GM13977 (cell line): ENCODE measurements at regions not wholly inside any gene's neighbourhood (a gene's known extent, or its start where the extent isn't known, plus 50 kb on each side); places are given as distances from the start of the nearest gene placed in this dataset.

Experiments used
- DNase-seq: peaks from one replicate; pipeline ENCODE4 v3.0.0; 2012; ENCODE audit warnings: low spot score
- in situ Hi-C: fragments of 300-500 bp; cut with MboI; formaldehyde crosslinking; loops from one replicate; pipeline ENCODE4 v1.12.0; 2022; ENCODE audit warnings: low sequenced_read_pairs, low pct_unique_long_range_greater_than_20kb, mixed read lengths, inconsistent platforms; ENCODE audit not compliant: unreplicated experiment
- TF ChIP-seq, protein P1 (sequence below): IDR thresholded peaks from 2 replicates; pipeline ENCODE4 v1.5.1; 2012; ENCODE audit warnings: mild to moderate bottlenecking, control low read depth; ENCODE audit not compliant: insufficient read depth; ENCODE audit errors: extremely low read depth, missing control alignments

DNA sequence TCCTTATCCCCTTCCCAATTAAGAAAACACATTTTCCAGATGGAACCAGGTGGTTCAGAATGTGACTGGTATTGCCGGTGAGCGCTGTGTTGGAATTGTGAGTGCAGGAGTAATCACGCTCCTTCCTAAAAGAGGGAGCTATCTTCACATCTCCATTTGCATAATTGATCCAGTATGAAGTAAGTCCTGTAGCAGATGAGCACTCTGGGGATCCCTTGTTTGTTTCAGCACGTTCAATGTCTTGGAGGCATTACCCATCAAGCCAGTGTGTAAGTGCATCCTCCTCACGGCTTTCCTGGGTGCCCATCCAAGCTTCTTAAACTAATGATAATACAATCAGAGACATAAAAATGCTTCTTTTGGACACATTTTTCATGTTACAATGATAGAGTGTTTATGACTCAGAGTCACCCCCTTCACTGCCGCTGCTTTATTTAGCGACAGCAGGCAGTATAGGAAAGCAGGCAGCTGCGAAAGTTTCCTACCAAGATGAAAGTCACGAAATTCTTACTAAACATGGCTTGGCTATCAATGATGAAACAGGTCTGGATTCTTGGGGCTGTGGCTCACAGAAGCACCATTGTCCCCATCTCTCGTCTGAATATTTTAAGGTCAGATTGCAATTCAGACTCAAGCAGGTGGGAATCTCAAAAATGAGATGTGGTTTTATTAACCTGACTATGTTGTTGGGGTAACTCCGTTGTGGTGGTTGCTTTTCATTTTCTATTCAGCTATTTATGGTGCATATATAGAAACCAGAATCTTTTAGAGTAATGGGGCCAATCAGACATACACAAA, 346.3 kb upstream of the MDFIC2 start:
- in situ Hi-C loops = no loop called here
- DNase-seq = no peak
- TF ChIP-seq, protein P1, sequence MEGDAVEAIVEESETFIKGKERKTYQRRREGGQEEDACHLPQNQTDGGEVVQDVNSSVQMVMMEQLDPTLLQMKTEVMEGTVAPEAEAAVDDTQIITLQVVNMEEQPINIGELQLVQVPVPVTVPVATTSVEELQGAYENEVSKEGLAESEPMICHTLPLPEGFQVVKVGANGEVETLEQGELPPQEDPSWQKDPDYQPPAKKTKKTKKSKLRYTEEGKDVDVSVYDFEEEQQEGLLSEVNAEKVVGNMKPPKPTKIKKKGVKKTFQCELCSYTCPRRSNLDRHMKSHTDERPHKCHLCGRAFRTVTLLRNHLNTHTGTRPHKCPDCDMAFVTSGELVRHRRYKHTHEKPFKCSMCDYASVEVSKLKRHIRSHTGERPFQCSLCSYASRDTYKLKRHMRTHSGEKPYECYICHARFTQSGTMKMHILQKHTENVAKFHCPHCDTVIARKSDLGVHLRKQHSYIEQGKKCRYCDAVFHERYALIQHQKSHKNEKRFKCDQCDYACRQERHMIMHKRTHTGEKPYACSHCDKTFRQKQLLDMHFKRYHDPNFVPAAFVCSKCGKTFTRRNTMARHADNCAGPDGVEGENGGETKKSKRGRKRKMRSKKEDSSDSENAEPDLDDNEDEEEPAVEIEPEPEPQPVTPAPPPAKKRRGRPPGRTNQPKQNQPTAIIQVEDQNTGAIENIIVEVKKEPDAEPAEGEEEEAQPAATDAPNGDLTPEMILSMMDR = no peak

DNA sequence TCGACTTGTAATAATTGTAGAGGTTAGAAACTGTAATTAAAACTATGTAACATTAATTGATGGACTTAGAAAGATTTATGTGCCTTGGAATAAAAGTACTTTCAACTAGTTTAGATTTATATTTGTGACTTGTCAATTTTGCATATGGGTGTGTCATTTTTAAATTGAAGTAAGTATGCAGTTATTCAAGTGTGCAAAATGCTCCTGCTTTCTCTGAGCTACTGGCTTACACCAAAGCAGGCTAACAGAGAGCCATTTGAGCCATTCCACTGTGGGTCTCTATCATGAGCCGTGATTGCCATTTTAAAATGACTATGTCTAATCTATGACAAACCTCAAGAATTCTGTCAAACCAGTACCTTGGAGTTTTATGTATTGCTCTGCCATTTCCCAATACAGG, 345.0 kb upstream of the MDFIC2 start:
- in situ Hi-C loops = no loop called here
- TF ChIP-seq, protein P1 = no peak
- DNase-seq = no peak

DNA sequence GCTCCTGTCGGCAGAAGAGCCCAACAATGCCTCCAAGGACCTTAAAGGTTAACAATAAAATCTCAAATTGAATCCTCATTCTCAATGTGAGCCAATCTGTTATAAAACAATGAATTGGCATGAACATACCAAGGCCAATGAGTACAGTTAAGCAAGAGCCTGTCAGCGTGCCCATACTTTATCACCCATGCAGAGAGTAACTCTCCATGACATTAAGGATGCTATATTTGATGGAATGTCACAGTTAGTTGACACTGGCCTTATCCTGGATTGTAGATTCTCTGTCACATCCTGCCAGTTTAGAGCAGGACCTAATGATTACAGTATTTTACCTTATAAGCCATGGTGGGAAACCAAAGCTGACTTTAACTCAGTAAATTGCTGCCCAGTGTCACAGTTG, 335.4 kb upstream of the MDFIC2 start:
- in situ Hi-C loops = no loop called here
- no peak for DNase-seq
- TF ChIP-seq, protein P1 = no peak

DNA sequence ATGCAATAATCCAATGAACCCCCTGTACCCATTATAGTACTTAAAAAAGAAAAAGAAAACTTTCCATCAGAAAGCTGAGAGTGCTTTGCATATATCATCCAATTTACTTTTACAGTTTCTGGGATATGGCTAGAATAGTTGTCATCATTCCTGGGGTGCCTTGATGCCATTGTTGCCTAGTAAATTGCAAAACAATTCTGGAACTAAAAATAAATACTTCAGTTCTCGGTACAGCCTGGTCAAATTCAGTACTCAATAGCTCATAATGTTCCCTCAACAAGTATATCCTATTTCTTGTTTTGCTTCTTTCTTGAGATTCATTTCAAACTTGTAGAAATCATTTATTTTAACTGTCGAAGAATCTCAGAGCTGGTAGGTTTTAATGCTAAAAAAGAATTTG, 334.7 kb upstream of the MDFIC2 start:
- DNase-seq = no peak
- in situ Hi-C loops = no loop called here
- TF ChIP-seq, protein P1 = no peak

DNA sequence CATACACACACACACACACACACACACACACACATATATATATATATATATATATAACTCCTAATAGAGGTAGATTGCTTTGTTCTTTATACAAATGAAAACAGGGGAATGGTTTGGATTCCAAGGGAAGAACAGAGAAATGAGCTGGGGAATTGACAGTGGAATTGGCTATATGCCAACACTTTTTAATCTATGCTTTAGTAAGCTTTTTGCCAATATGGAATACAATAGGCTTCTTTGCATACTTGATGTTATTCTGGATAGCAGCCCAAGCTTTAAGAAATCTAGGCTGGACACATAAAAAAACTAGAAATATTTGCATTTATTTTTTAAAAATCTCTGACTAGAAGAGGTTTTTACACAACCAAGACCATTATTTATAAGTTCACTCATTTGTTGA, 334.2 kb upstream of the MDFIC2 start:
- in situ Hi-C loops = no loop called here
- no peak for DNase-seq

DNA sequence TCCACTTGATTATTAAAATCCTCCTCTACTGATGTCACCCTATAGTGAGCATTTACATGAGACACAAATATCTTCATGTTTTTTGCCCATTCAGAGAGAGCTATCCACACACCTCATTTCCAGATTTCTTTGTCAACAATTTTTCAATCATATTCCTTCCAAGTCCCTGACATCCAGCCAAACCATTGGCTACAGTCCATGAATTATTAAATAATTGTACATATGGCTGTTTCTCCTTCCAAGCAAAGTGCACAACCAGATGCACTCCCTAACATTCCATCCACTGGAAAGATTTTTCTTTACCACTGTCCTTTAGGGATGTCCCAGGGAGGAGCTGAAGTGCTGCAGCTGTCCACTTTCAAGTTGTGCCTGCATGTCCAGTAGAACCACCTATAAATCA, 328.0 kb upstream of the MDFIC2 start:
- in situ Hi-C loops = no loop called here
- DNase-seq = no peak
- TF ChIP-seq, protein P1 = no peak

More for the DNA sequence above, 334.2 kb upstream of the MDFIC2 start:
- TF ChIP-seq, protein P1 = no peak
